ENCODE measurements at regions not wholly inside any gene's neighbourhood (a gene's known extent, or its start where the extent isn't known, plus 50 kb on each side); places are given as distances from the start of the nearest gene placed in this dataset.
A peak's percentile ranks its signal among the peaks of the same experiment; 100 is the strongest.
"Not testable (repeated sequence)": the region's sequence is repeated elsewhere in the genome, so short reads cannot be mapped to it uniquely, and the experiment has no call there.

DNA sequence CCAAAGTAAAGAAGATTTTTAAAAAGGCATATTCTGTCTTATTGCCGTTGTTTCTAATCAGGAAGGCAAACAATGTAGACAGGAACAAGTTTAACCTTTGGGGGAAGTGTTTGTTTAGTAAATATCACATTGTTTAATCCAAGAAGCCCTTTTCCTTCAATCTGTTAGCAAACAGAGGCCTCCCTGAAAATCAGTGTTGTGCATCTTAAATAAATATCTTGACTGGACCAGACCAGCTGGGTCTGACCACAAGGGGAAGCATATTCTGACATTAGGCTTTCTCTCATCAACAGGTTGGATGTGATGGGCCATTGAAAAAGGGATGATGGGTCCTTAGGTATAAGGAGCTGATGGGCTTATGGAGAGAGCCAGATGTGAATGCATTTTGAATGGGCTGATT, 81.8 kb upstream of the SGIP1 start:
- ATAC-seq: no peak
- intact Hi-C loops (cut with DNase I): loop anchor here (5.0 kb wide), 1 partner anchor 50 kb away; no protein-coding TSS in a partner anchor
- DNase-seq (ENCODE audit: missing footprints): no peak

DNA sequence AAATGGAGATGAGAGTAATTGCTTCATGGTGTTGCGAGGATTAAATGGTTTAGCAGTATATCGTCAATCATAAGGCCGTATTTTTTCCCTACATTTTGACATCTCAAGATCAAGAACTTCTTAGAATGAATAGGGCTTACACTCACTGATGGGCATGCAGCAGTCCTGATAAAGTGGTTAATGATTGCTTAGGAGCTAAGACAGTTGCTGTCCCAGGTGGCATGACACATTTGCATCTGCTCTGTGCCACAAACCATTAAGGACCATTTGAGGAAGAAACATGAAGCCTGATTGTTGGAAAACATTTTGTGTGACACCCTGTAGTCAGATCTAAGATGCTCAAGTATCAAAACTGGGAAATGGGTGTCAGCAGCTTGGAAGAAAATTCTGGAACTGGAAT, 81.0 kb upstream of the SGIP1 start:
- ATAC-seq: no peak
- DNase-seq (ENCODE audit: missing footprints): no peak
- intact Hi-C loops (cut with DNase I): loop anchor here (5.0 kb wide), 1 partner anchor 49 kb away; no protein-coding TSS in a partner anchor

DNA sequence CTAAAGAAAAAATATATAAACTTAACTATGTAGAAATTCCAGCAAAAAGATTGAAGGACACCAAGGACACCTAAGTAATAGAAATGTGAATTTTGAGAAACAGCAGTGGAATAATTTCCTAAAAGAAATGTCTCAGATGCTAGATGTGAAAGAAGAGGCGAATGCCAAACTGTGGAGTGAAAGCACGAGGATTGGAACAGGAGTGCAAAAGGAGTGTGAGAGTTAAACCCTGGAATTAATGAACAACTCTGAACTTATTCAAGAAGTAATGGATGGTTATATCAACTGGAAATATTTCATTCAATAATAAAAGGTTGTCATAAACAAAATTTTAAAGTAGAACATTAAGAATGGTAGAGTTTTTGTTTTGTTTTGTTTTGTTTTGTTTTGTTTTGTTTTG, 78.5 kb upstream of the SGIP1 start:
- ATAC-seq (no peak), DNase-seq (ENCODE audit: missing footprints) (no peak)
- intact Hi-C loops (cut with DNase I): no loop called here

DNA sequence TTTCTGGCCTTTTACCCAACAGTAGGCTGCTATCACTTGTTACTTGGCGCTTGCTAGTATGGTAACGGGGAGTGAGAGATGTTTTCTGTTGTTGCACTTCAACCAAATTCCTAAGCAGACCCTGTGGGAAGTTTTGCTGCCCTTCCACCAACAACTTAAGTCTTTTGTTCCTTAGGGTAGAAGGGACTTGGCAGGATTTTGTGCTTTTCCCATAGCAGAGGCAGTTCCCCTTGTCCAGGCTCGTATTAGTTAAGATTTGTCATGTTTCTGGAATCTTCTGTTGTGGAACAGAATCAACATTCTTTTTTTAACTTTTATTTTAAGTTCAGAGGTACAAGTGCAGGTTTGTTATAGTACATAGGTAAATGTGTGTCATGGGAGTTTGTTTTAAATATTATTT, 73.2 kb upstream of the SGIP1 start:
- no peak for ATAC-seq
- intact Hi-C loops (cut with DNase I): no loop called here
- DNase-seq (ENCODE audit: missing footprints): no peak

DNA sequence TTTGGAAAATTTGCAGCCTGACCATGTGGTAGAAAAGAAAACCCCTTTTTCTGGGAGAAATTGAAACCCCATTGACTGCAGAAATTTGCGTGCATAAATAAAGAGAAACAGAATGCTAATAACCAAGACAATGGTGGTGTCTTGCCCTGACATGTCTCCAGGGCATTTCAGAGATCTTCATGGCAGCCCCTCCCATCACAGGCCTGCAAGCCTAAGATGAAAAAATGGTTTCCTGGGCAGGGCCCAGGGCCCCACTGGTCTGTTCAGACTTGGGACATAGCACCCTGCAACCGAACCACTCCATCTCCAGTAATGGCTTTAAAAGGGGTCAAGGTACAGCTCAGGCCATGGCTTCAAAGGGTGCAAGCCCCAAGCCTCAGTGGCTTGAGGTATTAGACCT, 71.6 kb upstream of the SGIP1 start:
- no peak for DNase-seq (ENCODE audit: missing footprints)
- intact Hi-C loops (cut with DNase I): no loop called here
- ATAC-seq: no peak

DNA sequence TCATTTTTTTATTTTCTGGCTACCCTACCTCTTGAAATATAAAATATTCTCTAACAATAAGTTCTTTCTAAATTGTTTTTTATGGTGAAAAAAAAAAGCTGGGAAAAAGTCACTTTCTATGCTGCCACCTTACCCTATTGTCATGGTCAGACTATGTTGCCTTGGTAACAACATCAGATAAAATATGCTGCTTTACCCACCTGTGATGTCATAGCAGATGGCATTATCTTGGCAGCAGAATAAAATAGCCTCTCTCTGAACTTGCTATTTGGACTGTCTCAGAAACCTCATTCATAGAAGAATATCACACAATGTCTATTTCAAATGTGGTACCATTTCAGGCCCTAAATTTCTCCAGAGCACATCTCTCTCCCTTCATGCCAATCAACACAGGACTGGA, 69.6 kb upstream of the SGIP1 start:
- intact Hi-C loops (cut with DNase I): no loop called here
- ATAC-seq (no peak), DNase-seq (ENCODE audit: missing footprints) (no peak)

DNA sequence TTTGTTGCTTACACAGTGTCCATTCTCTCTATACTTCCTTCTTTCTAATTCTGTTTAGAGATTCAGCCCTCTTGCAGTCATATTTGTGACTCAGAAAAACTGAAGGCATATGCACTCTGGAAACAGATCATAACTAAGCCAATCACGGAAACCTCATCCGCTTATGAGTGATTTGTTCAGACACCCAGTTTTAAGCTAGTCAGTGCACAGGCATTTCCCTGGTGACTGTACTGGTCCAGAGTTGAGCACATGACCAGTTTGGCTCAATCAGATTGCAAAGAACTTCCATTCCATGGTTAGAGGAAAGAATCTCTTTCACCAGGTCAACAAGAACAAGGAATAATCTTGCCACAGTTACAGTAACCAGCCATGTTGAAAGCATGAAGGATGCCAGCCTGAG, 69.2 kb upstream of the SGIP1 start:
- intact Hi-C loops (cut with DNase I): no loop called here
- DNase-seq (ENCODE audit: missing footprints) (no peak), ATAC-seq (no peak)

DNA sequence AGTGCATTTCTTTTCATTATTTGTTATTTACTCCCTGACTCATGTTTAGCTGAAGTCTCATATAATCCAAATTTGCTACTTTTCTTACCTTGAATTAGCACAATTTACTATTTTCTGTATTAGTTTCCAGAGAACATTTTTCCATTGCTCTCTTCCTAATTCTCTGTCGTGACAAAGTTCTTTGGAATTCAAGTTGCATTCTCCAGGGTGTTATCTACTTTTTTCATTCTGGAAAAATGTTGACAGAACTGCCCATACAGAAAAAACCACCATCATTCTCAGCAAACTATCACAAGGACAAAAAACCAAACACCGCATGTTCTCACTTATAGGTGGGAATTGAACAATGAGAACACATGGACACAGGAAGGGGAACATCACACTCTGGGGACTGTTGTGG, 67.3 kb upstream of the SGIP1 start:
- intact Hi-C loops (cut with DNase I); ATAC-seq; DNase-seq (ENCODE audit: missing footprints): not testable (repeated sequence)

DNA sequence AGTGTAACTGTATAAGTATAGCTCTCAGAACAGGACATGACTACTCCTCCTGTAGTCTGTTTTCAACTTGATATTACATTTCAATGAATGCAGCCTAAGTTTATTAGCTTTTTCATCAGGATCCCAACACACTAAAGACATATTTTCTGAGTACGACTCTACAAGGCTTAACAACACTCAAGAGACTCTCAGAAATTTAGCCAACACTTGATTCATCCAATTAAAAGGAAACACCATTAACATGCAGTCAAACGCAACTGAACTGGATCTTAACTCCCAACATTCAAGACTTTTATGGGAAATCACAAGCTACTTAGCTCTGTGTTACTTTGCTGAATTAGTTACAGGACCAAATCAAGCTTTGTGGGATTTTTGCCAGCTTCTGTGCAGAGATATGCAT, 65.2 kb upstream of the SGIP1 start:
- intact Hi-C loops (cut with DNase I): no loop called here
- no peak for DNase-seq (ENCODE audit: missing footprints)
- no peak for ATAC-seq

DNA sequence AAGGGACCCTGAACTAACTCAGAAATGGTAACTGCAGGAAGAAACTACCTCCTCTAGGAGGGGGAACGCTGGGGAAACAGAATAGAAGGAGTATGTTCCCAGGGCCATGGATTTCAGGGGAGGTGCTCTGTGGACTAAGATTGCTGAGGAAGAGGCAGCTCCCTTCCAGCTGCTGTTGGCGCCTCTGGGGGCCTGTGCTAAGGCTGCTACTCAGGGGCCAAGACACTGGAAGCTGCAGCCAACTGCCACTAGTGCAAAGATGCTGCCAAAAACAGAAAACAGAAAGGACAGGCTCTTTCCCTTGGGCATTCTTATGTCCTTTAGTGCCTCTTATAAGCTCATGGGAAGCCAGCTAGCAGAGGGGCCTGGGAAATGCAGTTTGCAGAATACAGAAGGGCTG, 58.0 kb upstream of the SGIP1 start:
- intact Hi-C loops (cut with DNase I): no loop called here
- DNase-seq (ENCODE audit: missing footprints): peak; percentile 33
- ATAC-seq: peak; percentile 46

DNA sequence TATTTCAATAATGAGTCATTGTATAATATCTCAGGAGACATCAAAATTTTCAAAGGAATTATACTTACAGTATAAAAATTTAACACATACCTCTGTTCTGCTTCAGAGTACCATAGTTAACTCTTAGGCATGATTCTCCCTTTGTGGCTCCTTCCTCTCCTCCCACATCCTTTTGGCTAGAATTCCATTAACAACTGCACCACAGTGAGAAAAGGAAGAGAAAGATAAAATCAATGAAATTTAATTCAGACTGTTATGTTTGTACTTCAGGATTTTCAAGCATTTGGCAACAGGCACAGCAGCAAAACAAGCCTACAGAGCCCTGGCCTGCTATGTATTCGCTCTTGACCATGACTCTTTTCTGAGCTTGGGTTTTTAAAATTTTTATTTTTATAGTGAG, 57.2 kb upstream of the SGIP1 start:
- ATAC-seq (no peak), DNase-seq (ENCODE audit: missing footprints) (no peak)
- intact Hi-C loops (cut with DNase I): no loop called here

DNA sequence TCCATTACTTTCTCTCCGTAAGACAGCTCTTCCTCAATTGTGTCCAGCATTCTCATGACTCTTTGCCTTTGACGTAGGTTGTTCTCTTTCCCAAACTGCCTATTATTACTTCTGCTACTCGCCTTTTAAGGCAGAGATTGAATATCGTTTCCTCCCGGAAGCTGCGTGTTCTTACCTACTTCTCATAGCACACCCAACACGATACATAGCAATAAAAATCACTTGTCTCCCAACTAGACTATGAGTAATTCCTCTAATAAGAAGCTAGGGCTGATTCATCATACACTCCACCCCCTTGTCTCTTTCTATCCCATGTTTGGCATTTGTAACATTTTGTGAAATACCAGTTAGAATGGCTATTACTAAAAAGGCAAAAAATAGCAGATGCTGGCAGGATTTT, 55.8 kb upstream of the SGIP1 start:
- ATAC-seq: no peak
- DNase-seq (ENCODE audit: missing footprints): no peak
- intact Hi-C loops (cut with DNase I): no loop called here

DNA sequence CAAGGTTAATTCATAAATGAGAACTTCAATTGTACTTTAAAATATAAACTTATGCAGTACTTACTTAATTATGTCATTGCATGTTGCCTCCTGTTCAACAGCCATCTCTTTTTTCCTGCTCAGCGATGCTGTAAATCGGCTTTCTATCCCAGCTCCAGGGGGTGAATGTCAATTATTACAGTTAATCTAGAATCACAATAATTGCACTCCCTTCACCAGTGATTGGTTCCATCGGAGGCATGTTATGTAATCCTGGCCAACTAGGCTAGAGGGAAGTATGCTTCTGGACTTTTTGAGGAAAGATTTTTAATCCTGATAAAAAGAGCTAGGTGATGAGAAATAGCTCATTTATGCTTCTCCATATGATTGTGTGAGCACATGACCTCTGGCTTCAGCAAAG, 53.8 kb upstream of the SGIP1 start:
- DNase-seq (ENCODE audit: missing footprints) (no peak), ATAC-seq (no peak)
- intact Hi-C loops (cut with DNase I): no loop called here

DNA sequence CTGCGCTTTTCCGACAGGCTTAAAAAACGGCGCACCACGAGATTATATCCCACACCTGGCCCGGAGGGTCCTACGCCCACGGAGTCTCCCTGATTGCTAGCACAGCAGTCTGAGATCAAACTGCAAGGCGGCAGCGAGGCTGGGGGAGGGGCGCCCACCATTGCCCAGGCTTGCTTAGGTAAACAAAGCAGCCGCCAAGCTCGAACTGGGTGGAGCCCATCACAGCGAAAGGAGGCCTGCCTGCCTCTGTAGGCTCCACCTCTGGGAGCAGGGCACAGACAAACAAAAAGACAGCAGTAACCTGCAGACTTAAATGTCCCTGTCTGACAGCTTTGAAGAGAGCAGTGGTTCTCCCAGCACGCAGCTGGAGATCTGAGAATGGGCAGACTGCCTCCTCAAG, 52.7 kb upstream of the SGIP1 start:
- intact Hi-C loops (cut with DNase I); ATAC-seq: not testable (repeated sequence)
- peak; percentile 41 for DNase-seq (ENCODE audit: missing footprints)
